Ascending aorta (tissue), 2 donors: ENCODE measurements at regions not wholly inside any gene's neighbourhood (a gene's known extent, or its start where the extent isn't known, plus 50 kb on each side); places are given as distances from the start of the nearest gene placed in this dataset.

ENCODE experiments used
- DNase-seq, 2 donors: peaks; one replicate each; pipeline ENCODE4 v3.0.0-alpha.2; 2019; ENCODE audit warnings: low spot score in 2 of 2
- H3K27ac ChIP-seq, 2 donors: fragments of 200-600 bp; sonication (generic); one replicate each; pipeline ENCODE4 v1.5.1; 2016 to 2017; ENCODE audit warnings: mild to moderate bottlenecking in 1 of 2
- H3K27me3 ChIP-seq: fragments of 200-600 bp; sonication (generic); one replicate; pipeline ENCODE4 v1.5.1; 2017
- H3K36me3 ChIP-seq, 2 donors: fragments of 200-600 bp; sonication (generic); one replicate each; pipeline ENCODE4 v1.5.1; 2016
- H3K4me1 ChIP-seq, 2 donors: fragments of 200-600 bp; sonication (generic); one replicate each; pipeline ENCODE4 v1.5.1; 2016 to 2017; ENCODE audit warnings: mild to moderate bottlenecking in 1 of 2
- H3K4me3 ChIP-seq, 2 donors: fragments of 200-600 bp; sonication (generic); one replicate each; pipeline ENCODE4 v1.5.1; 2016 to 2017; ENCODE audit warnings: mild to moderate bottlenecking in 1 of 2
- H3K9me3 ChIP-seq, 2 donors: fragments of 200-600 bp; sonication (generic); one replicate each; pipeline ENCODE4 v1.5.1; 2016
- CTCF ChIP-seq, 3 experiments: fragments of 200-600 bp in 2 of 3; fragments of 450-650 bp in 1 of 3; sonication (generic) in 2 of 3; IDR thresholded peaks; one replicate each; pipeline ENCODE4 v1.5.1; 2016 to 2019; ENCODE audit warnings: antibody characterized with exemption in 3 of 3, mild to moderate bottlenecking in 1 of 3, moderate library complexity in 1 of 3
- intact Hi-C: fragments of 100-400 bp; cut with DNase I; formaldehyde crosslinking; loops from one replicate; pipeline ENCODE4 v1.15.1; 2023

- DNase-seq: no peak
- Histone ChIP-seq H3K27ac (no peak overlapping the region), H3K36me3 (no peaks in the 10 kb centered on the region), H3K4me1 (no peaks in the 10 kb centered on the region), H3K9me3 (no peaks in the 10 kb centered on the region), H3K27me3 (no peaks in the 10 kb centered on the region), H3K4me3 (no peak overlapping the region)
- intact Hi-C loops: no loop called here
- TF ChIP-seq CTCF (IDR thresholded peaks at IDR 0.05): no peak
These were observed 317.4 kb downstream of the C11orf87 start for GRCh38 chr11:109739379-109739778.

- Histone ChIP-seq H3K9me3 (no peaks in the 10 kb centered on the region), H3K4me1 (no peaks in the 10 kb centered on the region), H3K27me3 (no peaks in the 10 kb centered on the region), H3K36me3 (no peaks in the 10 kb centered on the region), H3K4me3 (no peak overlapping the region), H3K27ac (no peak overlapping the region)
- no peak for TF ChIP-seq CTCF (IDR thresholded peaks at IDR 0.05)
- DNase-seq: no peak
- intact Hi-C loops: no loop called here
These were observed 324.1 kb downstream of the C11orf87 start for GRCh38 chr11:109745996-109746625.

- no peak for DNase-seq
These were observed 325.8 kb downstream of the C11orf87 start for GRCh38 chr11:109747839-109748238.

GRCh38 chr11:109749476-109749875 is 327.5 kb downstream of the C11orf87 start:
- no peak for TF ChIP-seq CTCF (IDR thresholded peaks at IDR 0.05)
- Histone ChIP-seq H3K27me3 (no peaks in the 10 kb centered on the region), H3K9me3 (no peaks in the 10 kb centered on the region), H3K4me3 (no peak overlapping the region), H3K4me1 (no peaks in the 10 kb centered on the region), H3K27ac (no peak overlapping the region), H3K36me3 (no peaks in the 10 kb centered on the region)
- intact Hi-C loops: no loop called here
- DNase-seq: no peak

More at GRCh38 chr11:109747839-109748238, 325.8 kb downstream of the C11orf87 start:
- H3K9me3 ChIP-seq: no peaks in the 10 kb centered on the region
- no peak overlapping the region for H3K27ac ChIP-seq
- no peak overlapping the region for H3K4me3 ChIP-seq
- no peak for TF ChIP-seq CTCF (IDR thresholded peaks at IDR 0.05)
- intact Hi-C loops: no loop called here
- H3K4me1 ChIP-seq: no peaks in the 10 kb centered on the region
- no peaks in the 10 kb centered on the region for H3K27me3 ChIP-seq
- H3K36me3 ChIP-seq: no peaks in the 10 kb centered on the region

- H3K4me1 ChIP-seq: no peaks in the 10 kb centered on the region
- intact Hi-C loops: no loop called here
- H3K36me3 ChIP-seq: no peaks in the 10 kb centered on the region
- no peaks in the 10 kb centered on the region for H3K27me3 ChIP-seq
- no peak for TF ChIP-seq CTCF (IDR thresholded peaks at IDR 0.05)
- no peak overlapping the region for H3K4me3 ChIP-seq
- DNase-seq: no peak
- H3K9me3 ChIP-seq: no peaks in the 10 kb centered on the region
- H3K27ac ChIP-seq: no peak overlapping the region
These were observed 329.0 kb downstream of the C11orf87 start for GRCh38 chr11:109750964-109751363.
